HL-60 (cell line): ENCODE measurements at regions not wholly inside any gene's neighbourhood (a gene's known extent, or its start where the extent isn't known, plus 50 kb on each side); places are given as distances from the start of the nearest gene placed in this dataset.

Source experiments
- POLR2AphosphoS5 ChIP-seq: IDR thresholded peaks from 2 replicates; pipeline ENCODE4 v1.6.1; 2012; ENCODE audit warnings: low read depth
- TF ChIP-seq, protein P1 (sequence below): IDR thresholded peaks from one replicate; pipeline ENCODE4 v1.5.1; 2011; ENCODE audit warnings: low read length, control low read depth, inconsistent platforms; ENCODE audit not compliant: insufficient read depth

DNA sequence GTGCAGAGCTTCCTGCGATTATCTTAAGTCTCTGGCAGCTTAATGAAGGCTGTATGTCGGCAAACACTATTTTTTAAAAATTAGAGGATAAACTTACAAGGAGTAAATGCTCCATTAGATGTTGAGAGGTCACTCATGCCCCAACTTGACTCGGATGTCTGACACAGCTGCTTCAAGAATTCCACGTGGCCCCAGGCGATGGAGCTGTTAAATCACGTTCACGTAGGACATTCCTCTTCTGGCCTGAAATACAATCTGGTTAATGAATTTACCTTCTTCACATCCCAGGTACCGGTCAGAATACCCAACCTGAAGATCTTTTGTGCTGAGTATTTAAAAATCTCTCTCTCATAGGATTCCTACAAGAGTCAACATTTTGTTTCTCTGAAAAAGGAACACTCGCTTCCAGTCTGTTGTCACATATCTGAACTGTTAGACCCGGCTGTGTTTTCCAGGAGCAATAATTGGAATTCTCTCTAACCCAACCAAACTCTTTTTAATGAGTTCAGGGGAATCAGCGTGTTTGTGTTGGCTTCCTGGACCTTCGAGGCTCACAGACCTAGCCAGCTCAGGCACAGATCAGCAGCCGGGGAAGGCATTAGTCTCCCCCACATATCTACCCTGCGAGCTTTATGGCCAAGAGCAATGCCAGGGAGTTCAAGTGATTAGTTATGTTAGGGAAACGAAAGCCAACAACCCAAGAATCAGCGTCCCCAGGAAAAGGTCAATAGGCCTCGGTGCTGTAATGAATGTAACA is 284.9 kb downstream of the FGFR2 start:
- no peak for TF ChIP-seq POLR2AphosphoS5
- TF ChIP-seq, protein P1, sequence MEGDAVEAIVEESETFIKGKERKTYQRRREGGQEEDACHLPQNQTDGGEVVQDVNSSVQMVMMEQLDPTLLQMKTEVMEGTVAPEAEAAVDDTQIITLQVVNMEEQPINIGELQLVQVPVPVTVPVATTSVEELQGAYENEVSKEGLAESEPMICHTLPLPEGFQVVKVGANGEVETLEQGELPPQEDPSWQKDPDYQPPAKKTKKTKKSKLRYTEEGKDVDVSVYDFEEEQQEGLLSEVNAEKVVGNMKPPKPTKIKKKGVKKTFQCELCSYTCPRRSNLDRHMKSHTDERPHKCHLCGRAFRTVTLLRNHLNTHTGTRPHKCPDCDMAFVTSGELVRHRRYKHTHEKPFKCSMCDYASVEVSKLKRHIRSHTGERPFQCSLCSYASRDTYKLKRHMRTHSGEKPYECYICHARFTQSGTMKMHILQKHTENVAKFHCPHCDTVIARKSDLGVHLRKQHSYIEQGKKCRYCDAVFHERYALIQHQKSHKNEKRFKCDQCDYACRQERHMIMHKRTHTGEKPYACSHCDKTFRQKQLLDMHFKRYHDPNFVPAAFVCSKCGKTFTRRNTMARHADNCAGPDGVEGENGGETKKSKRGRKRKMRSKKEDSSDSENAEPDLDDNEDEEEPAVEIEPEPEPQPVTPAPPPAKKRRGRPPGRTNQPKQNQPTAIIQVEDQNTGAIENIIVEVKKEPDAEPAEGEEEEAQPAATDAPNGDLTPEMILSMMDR, result no peak
